SIG-M5 treated with dmso at 0.1 percent for 504 hours (cell line): ENCODE measurements at regions not wholly inside any gene's neighbourhood (a gene's known extent, or its start where the extent isn't known, plus 50 kb on each side); places are given as distances from the start of the nearest gene placed in this dataset.
"Not testable (repeated sequence)": the region's sequence is repeated elsewhere in the genome, so short reads cannot be mapped to it uniquely, and the experiment has no call there.

Experiments
- DNase-seq: peaks from one replicate; lab custom pipeline; 2025; ENCODE audit not compliant: unreplicated experiment; lab: John Stamatoyannopoulos, UW

GRCh38 chr2:125207431-125207830 is 1182.3 kb downstream of the CNTNAP5 start:
- no peak for DNase-seq

DNA sequence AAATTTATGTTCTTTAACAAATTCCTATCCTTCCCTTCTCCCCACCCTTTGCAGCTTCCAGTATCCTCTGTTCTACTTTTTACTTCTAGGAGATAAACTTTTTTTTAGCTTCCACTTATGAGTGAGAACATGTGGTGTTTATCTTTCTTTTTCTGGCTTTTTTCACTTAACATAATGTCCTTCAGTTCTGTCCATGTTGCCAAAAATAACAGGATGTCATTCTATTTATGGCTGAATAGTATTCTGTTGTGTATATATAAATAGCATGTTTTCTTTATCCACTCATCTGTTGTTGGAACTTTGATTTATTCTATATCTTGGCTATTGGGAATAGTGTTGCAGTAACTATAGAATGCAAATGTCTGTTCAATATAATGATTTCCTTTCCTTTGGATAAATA is 1191.2 kb downstream of the CNTNAP5 start:
- DNase-seq: no peak

- DNase-seq: no peak
Measured at GRCh38 chr2:125224188-125224587, 1199.1 kb downstream of the CNTNAP5 start.

DNA sequence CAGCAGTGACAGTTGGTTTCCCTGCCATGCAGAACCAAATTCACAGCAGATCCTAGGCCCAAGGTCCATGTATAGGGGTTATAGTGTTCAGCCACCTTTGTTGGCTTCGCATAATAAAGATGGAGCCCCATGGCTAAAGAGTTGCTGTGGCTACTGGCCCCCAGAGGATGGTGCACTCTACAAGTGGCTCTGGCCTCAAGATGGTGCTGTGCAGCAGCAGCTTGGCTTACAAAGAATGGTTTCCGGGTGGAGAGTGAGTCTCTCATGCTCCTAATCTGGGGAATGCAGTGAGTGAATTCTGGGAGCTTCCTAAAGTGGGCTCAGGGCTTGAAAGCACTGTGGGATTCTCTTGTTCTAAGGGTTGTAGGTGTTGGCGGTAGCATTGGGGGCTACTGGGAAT is 1199.7 kb downstream of the CNTNAP5 start:
- DNase-seq: no peak

DNA sequence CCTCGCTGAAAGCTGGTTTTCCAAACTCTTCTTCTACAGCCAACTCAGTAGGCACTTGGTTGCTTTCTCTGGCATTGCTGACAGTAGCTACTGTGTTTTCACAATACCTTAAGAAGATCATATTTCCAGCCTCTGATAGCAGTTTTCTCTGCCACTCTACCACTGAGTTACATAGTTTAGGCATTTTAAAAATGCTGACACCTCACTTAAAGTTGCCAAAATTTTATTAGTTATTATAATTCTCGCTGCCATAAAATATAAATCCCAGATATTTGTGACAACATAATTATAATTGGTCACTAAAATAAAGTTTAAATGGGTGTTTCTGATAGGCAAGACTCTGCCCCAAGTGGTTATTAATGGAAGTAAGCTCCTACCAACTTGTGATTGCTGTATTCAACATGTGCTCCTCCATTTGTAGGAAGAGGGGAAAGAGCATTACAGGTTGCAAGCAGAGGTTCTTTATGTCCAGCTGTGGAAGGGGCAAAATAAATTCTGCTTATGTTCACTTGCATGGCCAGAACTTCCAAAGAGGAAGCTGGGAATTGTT is 1202.8 kb downstream of the CNTNAP5 start:
- DNase-seq: no peak

DNA sequence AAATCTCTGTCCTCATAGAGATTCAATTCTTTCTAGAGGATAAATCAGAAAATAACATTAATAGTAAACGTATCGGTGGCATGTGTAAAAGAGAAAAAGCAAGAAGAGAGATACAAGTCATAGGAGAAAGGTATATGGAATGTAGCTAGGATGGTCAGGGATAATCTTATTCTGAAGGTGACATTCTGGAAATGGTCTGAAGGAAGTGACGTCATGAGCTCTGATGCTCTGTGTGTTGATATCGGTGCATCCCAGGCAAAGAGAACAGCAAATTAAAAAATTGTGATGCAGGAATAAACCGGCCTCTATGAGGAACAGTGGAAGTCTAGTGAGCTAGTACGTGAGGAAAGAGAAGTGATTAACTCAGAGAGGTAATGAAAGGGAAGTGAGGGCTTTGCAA is 1215.8 kb downstream of the CNTNAP5 start:
- DNase-seq: no peak

DNA sequence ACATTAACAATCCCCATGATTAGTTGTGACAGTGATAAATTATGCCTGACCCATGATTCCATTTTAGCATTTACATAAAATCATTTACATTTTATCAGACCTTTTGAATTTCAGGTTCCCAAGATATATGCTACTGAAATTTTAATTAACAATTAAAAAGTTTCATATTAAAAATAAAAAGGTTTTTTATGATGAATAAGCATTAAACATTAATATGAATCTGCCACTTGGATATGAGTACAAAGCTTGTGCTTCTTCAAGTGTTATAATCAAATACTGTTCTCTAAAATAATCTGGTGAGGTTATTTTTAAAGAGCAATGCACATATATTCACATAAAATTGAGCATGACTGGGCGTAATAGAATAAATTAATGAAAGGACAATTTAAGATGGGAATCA is 1218.0 kb downstream of the CNTNAP5 start:
- DNase-seq: no peak

- no peak for DNase-seq
Measured at GRCh38 chr2:125254010-125254409, 1228.9 kb downstream of the CNTNAP5 start.

- no peak for DNase-seq
Measured at GRCh38 chr2:125259451-125259850, 1234.4 kb downstream of the CNTNAP5 start.

DNA sequence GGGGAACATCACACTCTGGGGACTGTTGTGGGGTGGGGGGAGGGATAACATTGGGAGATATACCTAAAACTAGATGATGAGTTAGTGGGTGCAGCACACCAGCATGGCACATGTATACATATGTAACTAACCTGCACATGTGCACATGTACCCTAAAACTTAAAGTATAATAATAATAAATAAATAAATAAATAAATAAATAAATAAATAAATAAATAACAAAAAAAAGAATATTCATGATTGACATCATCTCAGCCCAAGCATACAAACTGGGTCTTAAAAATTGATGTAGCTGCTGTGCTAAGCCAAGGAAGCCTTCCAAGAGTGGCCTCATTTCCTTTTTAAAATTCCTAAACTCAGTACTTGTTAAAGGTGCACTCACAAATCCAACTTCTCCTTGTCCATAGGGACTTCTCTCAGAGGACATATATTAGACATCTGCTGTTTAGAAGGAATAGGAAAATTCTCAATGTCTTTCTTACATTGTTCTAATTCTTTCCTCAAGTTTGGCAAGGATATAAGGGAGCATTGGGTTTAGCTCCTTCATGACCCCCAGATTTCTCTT is 1235.4 kb downstream of the CNTNAP5 start:
- DNase-seq: not testable (repeated sequence)

- DNase-seq: no peak
Measured at GRCh38 chr2:125264453-125264852, 1239.4 kb downstream of the CNTNAP5 start.

DNA sequence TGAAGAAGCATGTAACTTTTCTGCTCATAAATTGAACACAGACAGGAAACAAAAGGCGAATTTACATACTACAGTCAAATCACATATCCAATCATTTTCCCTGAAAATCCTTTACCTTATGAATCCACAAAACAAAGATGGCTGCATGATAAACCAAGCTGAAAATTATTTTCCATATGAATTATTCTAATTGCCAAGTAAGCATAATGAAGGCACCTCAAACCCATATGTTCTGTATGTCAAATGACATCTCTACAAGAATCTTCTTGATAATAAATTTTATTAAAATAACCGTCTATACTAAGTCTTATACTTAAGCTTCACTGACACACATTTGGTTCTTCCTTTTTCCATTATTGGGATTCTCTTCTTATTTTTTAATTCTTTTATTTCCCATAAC is 1242.6 kb downstream of the CNTNAP5 start:
- no peak for DNase-seq

GRCh38 chr2:125272651-125273050 is 1247.6 kb downstream of the CNTNAP5 start:
- DNase-seq: no peak

- DNase-seq: no peak
Measured at GRCh38 chr2:125274718-125275117, 1249.6 kb downstream of the CNTNAP5 start.

DNA sequence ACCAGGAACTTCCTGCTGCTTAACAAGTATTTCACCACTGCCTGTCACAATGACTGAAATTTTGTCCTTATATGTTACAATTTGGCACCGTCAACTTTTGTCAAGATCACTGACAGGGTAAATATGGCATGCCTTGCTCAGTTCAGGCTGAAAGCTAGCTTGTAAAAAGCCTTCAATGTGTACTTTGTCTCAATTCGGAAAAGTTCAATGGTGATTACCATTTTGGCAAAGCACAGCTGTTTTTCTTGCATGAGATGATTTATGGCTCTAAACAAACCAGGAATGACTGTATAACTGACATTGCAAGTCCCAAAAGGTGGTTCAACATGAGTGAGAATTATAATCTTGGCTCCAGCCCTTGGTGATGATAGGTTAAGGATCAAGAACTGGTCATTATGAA is 1255.2 kb downstream of the CNTNAP5 start:
- no peak for DNase-seq

DNA sequence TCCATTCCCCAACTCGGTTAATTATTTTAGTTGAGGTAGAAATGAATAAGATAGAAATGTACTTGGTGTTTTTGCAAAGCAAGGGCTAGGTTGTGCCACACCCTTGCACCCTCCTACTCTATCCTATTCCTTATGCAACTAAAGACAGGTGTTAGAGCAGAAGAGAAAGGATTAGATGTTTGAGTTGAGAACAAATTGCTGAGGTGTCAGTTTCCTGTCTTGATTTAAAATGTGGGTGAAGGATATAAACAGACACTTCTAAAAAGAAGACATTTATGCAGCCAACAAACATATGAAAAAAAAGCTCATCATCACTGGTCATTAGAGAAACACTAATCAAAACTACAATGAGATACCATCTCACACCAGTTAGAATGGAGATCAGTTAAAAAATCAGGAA is 1256.2 kb downstream of the CNTNAP5 start:
- no peak for DNase-seq

GRCh38 chr2:125296742-125297141 is 1271.7 kb downstream of the CNTNAP5 start:
- DNase-seq: no peak

DNA sequence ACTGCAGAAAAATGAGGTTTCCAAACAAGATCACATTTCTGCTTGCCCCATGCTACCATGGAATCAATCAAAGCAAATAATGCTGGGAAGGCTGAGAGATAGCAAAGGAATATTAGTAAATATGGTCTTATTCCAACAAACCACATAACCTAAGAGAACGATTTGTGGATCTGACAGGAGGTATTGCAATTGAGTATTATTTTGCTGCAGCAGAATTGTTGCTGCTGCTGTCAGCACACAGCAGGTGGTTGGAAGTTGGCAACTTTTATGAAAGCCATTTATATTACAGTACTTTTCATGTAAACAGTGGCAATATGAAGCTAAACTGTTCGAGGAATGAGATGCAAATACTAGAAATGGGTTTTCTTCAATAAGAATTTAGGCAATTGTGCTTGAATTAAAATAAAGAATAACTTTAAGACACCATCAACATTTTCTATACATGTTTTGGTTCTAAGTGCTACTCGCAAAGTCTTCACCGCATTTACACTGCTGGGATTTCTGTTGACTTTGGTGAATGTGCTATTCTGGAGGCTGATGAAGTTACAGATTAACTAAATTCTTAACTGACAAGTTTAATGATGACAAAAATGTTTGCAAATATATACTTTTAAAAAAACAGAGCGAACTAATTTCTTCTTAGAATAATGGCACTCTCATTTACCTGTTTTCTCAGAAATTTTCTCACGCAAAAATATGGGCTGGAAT is 1285.7 kb downstream of the CNTNAP5 start:
- DNase-seq: no peak

DNA sequence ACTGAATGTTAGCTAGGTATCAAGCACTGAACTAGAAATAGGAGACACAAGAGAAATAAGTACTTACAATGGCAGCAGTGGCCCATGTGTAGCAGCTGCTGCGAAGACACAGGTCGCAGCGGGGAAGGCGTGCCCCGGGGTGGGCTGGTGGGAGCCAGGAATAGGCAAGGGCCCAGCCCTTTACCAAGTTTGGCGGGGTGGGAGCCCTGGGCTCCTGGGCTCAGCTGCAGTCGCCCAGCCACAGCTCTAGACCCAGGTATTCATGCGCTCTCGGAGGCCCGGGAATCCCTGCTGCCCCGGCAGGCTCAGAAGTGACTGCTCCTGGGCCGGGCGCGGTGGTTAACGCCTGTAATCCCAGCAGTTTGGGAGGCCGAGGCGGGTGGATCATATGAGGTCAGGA is 1287.3 kb downstream of the CNTNAP5 start:
- no peak for DNase-seq

- no peak for DNase-seq
Measured at GRCh38 chr2:125313806-125314205, 1288.7 kb downstream of the CNTNAP5 start.

DNA sequence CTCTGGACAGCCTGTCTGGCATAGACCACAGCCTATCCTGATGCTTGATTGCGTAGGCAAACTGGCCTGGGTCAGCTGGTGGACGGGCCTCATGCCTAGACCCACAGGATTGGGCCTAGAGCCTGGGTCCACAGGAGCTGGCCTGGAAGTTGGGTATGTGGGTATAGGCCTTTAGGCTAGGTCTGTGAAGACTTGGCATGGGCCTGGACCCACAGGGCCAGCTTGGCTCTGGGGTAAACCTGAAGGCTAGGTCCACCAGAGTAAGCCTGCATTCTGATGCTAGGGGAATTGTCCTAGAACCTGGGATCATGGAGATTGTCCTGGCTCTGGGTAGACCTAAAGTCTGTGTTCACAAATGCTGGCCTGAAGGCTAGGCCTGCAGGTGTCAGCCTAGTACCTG is 1293.7 kb downstream of the CNTNAP5 start:
- no peak for DNase-seq

GRCh38 chr2:125324273-125324672 is 1299.2 kb downstream of the CNTNAP5 start:
- no peak for DNase-seq

- no peak for DNase-seq
Measured at GRCh38 chr2:125330133-125330532, 1305.0 kb downstream of the CNTNAP5 start.
